ENCODE measurements at regions not wholly inside any gene's neighbourhood (a gene's known extent, or its start where the extent isn't known, plus 50 kb on each side); places are given as distances from the start of the nearest gene placed in this dataset.

GRCh38 chr10:123227706-123228105 lies 73.5 kb downstream of the BUB3 start:
- Histone ChIP-seq H3K79me1 (ENCODE audit: low read depth, low read length) (no peaks in the 10 kb centered on the region), H2BK120ac (replicated peaks; ENCODE audit: low read depth, low read length) (no peak overlapping the region), H3K56ac (replicated peaks; ENCODE audit: insufficient read length, low read depth, low read length) (no peak overlapping the region), H3K23ac (ENCODE audit: insufficient read length) (no peak overlapping the region), H2BK15ac (ENCODE audit: low read length) (no peak overlapping the region), H3K79me2 (ENCODE audit: control insufficient read depth in 1 of 2, insufficient read depth in 2 of 2, low read length in 2 of 2) (no peaks in the 10 kb centered on the region), H2BK5ac (ENCODE audit: low read depth, low read length) (no peak overlapping the region), H3K9ac (replicated peaks in 1 of 4; ENCODE audit: extremely low read depth in 1 of 4, low read depth in 3 of 4, low read length in 3 of 4) (no peak overlapping the region), H3K4me2 (ENCODE audit: insufficient read depth in 1 of 2, low read depth in 2 of 2, low read length in 2 of 2) (no peak overlapping the region), H3K27ac (ENCODE audit: low read depth, low read length) (no peak overlapping the region), H3K18ac (ENCODE audit: extremely low read depth, low read length) (no peak overlapping the region), H3K9me3 (ENCODE audit: insufficient read depth in 2 of 2, low read depth in 1 of 2, low read length in 1 of 2) (no peaks in the 10 kb centered on the region), H4K8ac (ENCODE audit: extremely low read depth, insufficient read depth, low read length) (no peak overlapping the region), H3K36me3 (ENCODE audit: control insufficient read depth in 2 of 4, insufficient read depth in 4 of 4, low read length in 3 of 4) (no peaks in the 10 kb centered on the region; a peak in 1 of 8 replicates), H2AK5ac (ENCODE audit: low read depth, low read length) (no peak overlapping the region), H3K27me3 (replicated peaks in 1 of 4; ENCODE audit: control insufficient read depth in 3 of 4, extremely low read depth in 1 of 4, insufficient read depth in 3 of 4, low read length in 3 of 4) (no peaks in the 10 kb centered on the region), H2AFZ (ENCODE audit: low read length) (no peak overlapping the region), H4K5ac (ENCODE audit: insufficient read length, low read depth, low read length) (no peak overlapping the region), H3K4me3 (ENCODE audit: extremely low read depth in 1 of 4, insufficient read depth in 2 of 4, low read depth in 3 of 4, low read length in 4 of 4) (no peak overlapping the region), H3K4me1 (replicated peaks in 1 of 4; ENCODE audit: control insufficient read depth in 3 of 4, insufficient read depth in 4 of 4, low read length in 3 of 4) (no peaks in the 10 kb centered on the region), H2BK12ac (ENCODE audit: low read depth, low read length) (no peak overlapping the region), H4K91ac (replicated peaks; ENCODE audit: insufficient read length, low read length) (no peak overlapping the region), H2BK20ac (ENCODE audit: low read length) (no peak overlapping the region), H3K14ac (ENCODE audit: insufficient read length) (no peak overlapping the region), H4K20me1 (replicated peaks in 1 of 2; ENCODE audit: control insufficient read depth in 1 of 2, insufficient read depth in 2 of 2, low read length in 2 of 2) (no peaks in the 10 kb centered on the region), H3K23me2 (ENCODE audit: low read depth, low read length) (no peaks in the 10 kb centered on the region), H3K4ac (replicated peaks; ENCODE audit: insufficient read length, low read depth, low read length) (no peak overlapping the region)
- 56% methylated on average over 2 of the region's 2 CpGs; no CpG with 5 or more reads in 1 of the 2 experiments for WGBS, 2 experiments (ENCODE audit: extremely low coverage in 1 of 2, insufficient coverage in 1 of 2, insufficient read length in 1 of 2, insufficient replicate concordance in 2 of 2, low coverage in 1 of 2, low lambda C conversion rate in 2 of 2, missing lambda C conversion rate in 1 of 2)
- CTCF ChIA-PET (ENCODE audit: partially characterized antibody), result interaction anchor here (0.8 to 1.1 kb wide), 3 partner anchors 20 to 83 kb away, joined by 3 to 5 read pairs (median 3); no protein-coding TSS in a partner anchor
- DNase-seq (ENCODE audit: low read depth in 1 of 2, low spot score in 2 of 2) (no peak), FAIRE-seq (no peak)
- POLR2A ChIA-PET (ENCODE audit: partially characterized antibody), result no interaction called here
- no peak for TF ChIP-seq HDAC2 (IDR thresholded peaks at IDR 0.05; ENCODE audit: borderline replicate concordance in 1 of 2, low read depth in 2 of 2, low read length in 2 of 2)
- no peak for TF ChIP-seq NANOG (IDR thresholded peaks at IDR 0.05; ENCODE audit: insufficient read depth, low read depth, low read length, poor library complexity, severe bottlenecking)
- TF ChIP-seq BACH1 (IDR thresholded peaks at IDR 0.05; ENCODE audit: low read length), result no peak
- no peak for TF ChIP-seq JUN (IDR thresholded peaks at IDR 0.05; ENCODE audit: low read depth, low read length)
- no peak for TF ChIP-seq TEAD4 (IDR thresholded peaks at IDR 0.05; ENCODE audit: low read depth, low read length)
- no peak for TF ChIP-seq SUZ12 (IDR thresholded peaks at IDR 0.05; ENCODE audit: low read length)
- no peak for TF ChIP-seq SIX5 (IDR thresholded peaks at IDR 0.05; ENCODE audit: low read depth, low read length)

All from H1 (cell line).